ENCODE measurements at regions not wholly inside any gene's neighbourhood (a gene's known extent, or its start where the extent isn't known, plus 50 kb on each side); places are given as distances from the start of the nearest gene placed in this dataset.

GRCh38 chr2:106272216-106272807 is 78.2 kb upstream of the UXS1 start:
- TF ChIP-seq, protein P1, sequence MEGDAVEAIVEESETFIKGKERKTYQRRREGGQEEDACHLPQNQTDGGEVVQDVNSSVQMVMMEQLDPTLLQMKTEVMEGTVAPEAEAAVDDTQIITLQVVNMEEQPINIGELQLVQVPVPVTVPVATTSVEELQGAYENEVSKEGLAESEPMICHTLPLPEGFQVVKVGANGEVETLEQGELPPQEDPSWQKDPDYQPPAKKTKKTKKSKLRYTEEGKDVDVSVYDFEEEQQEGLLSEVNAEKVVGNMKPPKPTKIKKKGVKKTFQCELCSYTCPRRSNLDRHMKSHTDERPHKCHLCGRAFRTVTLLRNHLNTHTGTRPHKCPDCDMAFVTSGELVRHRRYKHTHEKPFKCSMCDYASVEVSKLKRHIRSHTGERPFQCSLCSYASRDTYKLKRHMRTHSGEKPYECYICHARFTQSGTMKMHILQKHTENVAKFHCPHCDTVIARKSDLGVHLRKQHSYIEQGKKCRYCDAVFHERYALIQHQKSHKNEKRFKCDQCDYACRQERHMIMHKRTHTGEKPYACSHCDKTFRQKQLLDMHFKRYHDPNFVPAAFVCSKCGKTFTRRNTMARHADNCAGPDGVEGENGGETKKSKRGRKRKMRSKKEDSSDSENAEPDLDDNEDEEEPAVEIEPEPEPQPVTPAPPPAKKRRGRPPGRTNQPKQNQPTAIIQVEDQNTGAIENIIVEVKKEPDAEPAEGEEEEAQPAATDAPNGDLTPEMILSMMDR (IDR thresholded peaks at IDR 0.05) = no peak
- no peak for TF ChIP-seq POLR2AphosphoS5 (IDR thresholded peaks at IDR 0.05)
